Right lobe of liver (tissue), 6 donors: ENCODE measurements at regions not wholly inside any gene's neighbourhood (a gene's known extent, or its start where the extent isn't known, plus 50 kb on each side); places are given as distances from the start of the nearest gene placed in this dataset.

Source experiments
- ATAC-seq, 4 donors: fragments of 200-7000 bp; cut with Tn5 transposase; one replicate each; pipeline ENCODE4 v1.9.1; 2020; ENCODE audit warnings: mild to moderate bottlenecking in 4 of 4, moderate library complexity in 4 of 4
- DNase-seq, 3 donors: peaks; one replicate each; pipeline ENCODE4 v3.0.0-alpha.2; 2020
- H3K27ac ChIP-seq, 3 donors: fragments of 200-600 bp; one replicate each; pipeline ENCODE4 v1.8.0; 2022
- H3K27me3 ChIP-seq, 2 donors: fragments of 200-600 bp; one replicate each; pipeline ENCODE4 v1.8.0; 2022
- H3K36me3 ChIP-seq, 4 donors: fragments of 200-600 bp; sonication (generic) in 1 of 4; one replicate each; pipeline versions ENCODE4 v1.5.1 to v1.8.0; 2017 to 2022; ENCODE audit warnings: control low read depth in 1 of 4
- H3K4me1 ChIP-seq, 4 donors: fragments of 200-600 bp; sonication (generic) in 1 of 4; one replicate each; pipeline versions ENCODE4 v1.5.1 to v1.8.0; 2017 to 2022; ENCODE audit warnings: control low read depth in 1 of 4
- H3K4me3 ChIP-seq, 3 donors: fragments of 200-600 bp; one replicate each; pipeline ENCODE4 v1.8.0; 2022
- H3K9me3 ChIP-seq, 4 donors: fragments of 200-600 bp; sonication (generic) in 1 of 4; one replicate each; pipeline versions ENCODE4 v1.5.1 to v1.8.0; 2017 to 2022; ENCODE audit warnings: control low read depth in 1 of 4
- CTCF ChIP-seq, 4 donors: fragments of 200-600 bp in 3 of 4; fragments of 450-650 bp in 1 of 4; IDR thresholded peaks; one replicate each; pipeline versions ENCODE4 v1.5.1 to v1.8.0; 2016 to 2022; ENCODE audit warnings: antibody characterized with exemption in 4 of 4, mild to moderate bottlenecking in 2 of 4
- POLR2A ChIP-seq: fragments of 450-650 bp; IDR thresholded peaks from one replicate; pipeline ENCODE4 v1.6.1; 2017; ENCODE audit warnings: antibody characterized with exemption, mild to moderate bottlenecking
- WGBS: methylation state at CpG from one replicate; pipeline ENCODE4 v1.1.6; 2018; ENCODE audit warnings: low coverage, low lambda C conversion rate; ENCODE audit not compliant: insufficient coverage; ENCODE audit errors: missing lambda C conversion rate; 5-methylcytosine and 5-hydroxymethylcytosine counted together
- intact Hi-C, 2 donors: fragments of 100-400 bp; cut with DNase I; formaldehyde crosslinking; loops; one replicate each; pipeline versions ENCODE4 v1.11.2 to v1.14.1; 2022
- donor health status: DM: no; HTN: yes; CAD: no.
- donor health status: DM: no; HTN: no; CAD: no.
- donor health status: DM: no; HTN: no; CAD: no.
- donor health status: DM: no; HTN: yes; CAD: no.
- donor health status: DM: no; HTN: yes; CAD: no.

- no peaks in the 10 kb centered on the region for H3K4me1 ChIP-seq
- WGBS = 17% methylated on average over 1 of the region's 1 CpG
- no peaks in the 10 kb centered on the region for H3K9me3 ChIP-seq
- H3K27me3 ChIP-seq = no peaks in the 10 kb centered on the region
- DNase-seq (no peak), ATAC-seq (no peak)
- H3K27ac ChIP-seq = no peak overlapping the region
- no peak overlapping the region for H3K4me3 ChIP-seq
- TF ChIP-seq POLR2A (no peak), CTCF (IDR thresholded peaks at IDR 0.05) (no peak)
- intact Hi-C loops = no loop called here
- no peaks in the 10 kb centered on the region for H3K36me3 ChIP-seq
These were observed 192.5 kb downstream of the TECRL start for GRCh38 chr4:64216741-64217140.

- DNase-seq (no peak), ATAC-seq (no peak)
- H3K27me3 ChIP-seq = no peaks in the 10 kb centered on the region
- no peaks in the 10 kb centered on the region for H3K9me3 ChIP-seq
- TF ChIP-seq POLR2A = no peak
- TF ChIP-seq CTCF (IDR thresholded peaks at IDR 0.05) = no peak
- H3K27ac ChIP-seq = no peak overlapping the region
- no peaks in the 10 kb centered on the region for H3K36me3 ChIP-seq
- 25% methylated on average over 3 of the region's 3 CpGs for WGBS
- no peaks in the 10 kb centered on the region for H3K4me1 ChIP-seq
- H3K4me3 ChIP-seq = no peak overlapping the region
- intact Hi-C loops = no loop called here
These were observed 203.9 kb downstream of the TECRL start for GRCh38 chr4:64205376-64205775.

DNA sequence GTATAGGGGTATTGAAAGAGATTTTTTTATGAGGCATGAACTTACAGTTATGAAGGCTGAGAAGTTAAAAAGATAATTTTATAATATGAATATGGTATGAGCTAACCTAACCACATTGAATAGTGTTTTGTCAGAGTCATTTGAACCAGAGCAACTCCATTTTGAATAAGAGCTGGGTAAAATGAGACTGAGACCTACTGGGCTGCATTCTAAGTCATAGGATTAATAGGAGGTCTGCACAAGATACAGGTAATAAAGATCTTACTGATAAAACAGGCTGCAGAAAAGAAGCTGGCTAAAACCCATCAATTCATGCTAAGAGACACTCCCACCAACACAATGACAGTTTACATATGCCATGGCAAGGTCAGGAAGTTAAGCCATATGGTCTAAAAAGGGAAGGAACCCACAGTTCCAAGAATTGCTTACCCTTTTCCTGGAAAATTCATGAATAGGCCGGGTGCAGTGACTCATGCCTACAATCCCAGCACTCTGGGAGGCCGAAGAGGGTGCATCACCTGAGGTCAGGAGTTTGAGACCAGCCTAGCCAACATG lies 209.2 kb downstream of the TECRL start:
- no peak for ATAC-seq
- no peaks in the 10 kb centered on the region for H3K9me3 ChIP-seq
- H3K4me1 ChIP-seq = no peaks in the 10 kb centered on the region
- no peak overlapping the region for H3K4me3 ChIP-seq
- no peak overlapping the region for H3K27ac ChIP-seq
- intact Hi-C loops = no loop called here
- no peak for DNase-seq
- no peak for TF ChIP-seq POLR2A
- TF ChIP-seq CTCF (IDR thresholded peaks at IDR 0.05) = no peak
- WGBS = 13% methylated on average over 1 of the region's 2 CpGs
- H3K27me3 ChIP-seq = no peaks in the 10 kb centered on the region
- no peaks in the 10 kb centered on the region for H3K36me3 ChIP-seq

- no peaks in the 10 kb centered on the region for H3K4me1 ChIP-seq
- H3K9me3 ChIP-seq = no peaks in the 10 kb centered on the region
- no peaks in the 10 kb centered on the region for H3K27me3 ChIP-seq
- no peak for DNase-seq
- WGBS = 67% methylated on average over 1 of the region's 1 CpG
- TF ChIP-seq CTCF (IDR thresholded peaks at IDR 0.05) = no peak
- no peak for TF ChIP-seq POLR2A
- intact Hi-C loops = no loop called here
- H3K4me3 ChIP-seq = no peak overlapping the region
- H3K36me3 ChIP-seq = no peaks in the 10 kb centered on the region
- no peak for ATAC-seq
- no peak overlapping the region for H3K27ac ChIP-seq
These were observed 213.7 kb downstream of the TECRL start for GRCh38 chr4:64195582-64195981.
